DOHH2 (cell line): ENCODE measurements at regions not wholly inside any gene's neighbourhood (a gene's known extent, or its start where the extent isn't known, plus 50 kb on each side); places are given as distances from the start of the nearest gene placed in this dataset.

Experiments
- CTCF ChIP-seq: fragments of 200-600 bp; sonication (generic); IDR thresholded peaks from one replicate; pipeline ENCODE4 v1.5.1; 2014; ENCODE audit warnings: antibody characterized with exemption, mild to moderate bottlenecking, low read depth, low read length; ENCODE audit not compliant: poor library complexity, severe bottlenecking
- EZH2phosphoT487 ChIP-seq: fragments of 200-600 bp; sonication (generic); IDR thresholded peaks from 2 replicates; pipeline ENCODE4 v1.6.1; 2017; ENCODE audit warnings: borderline replicate concordance, mild to moderate bottlenecking, antibody characterized with exemption, low read length, moderate library complexity, mixed read lengths

- TF ChIP-seq CTCF (no peak), EZH2phosphoT487 (no peak)
Measured at GRCh38 chr1:106571109-106571508, 485.4 kb upstream of the PRMT6 start.
